Mesodermal cell (in vitro differentiated cells): ENCODE measurements at regions not wholly inside any gene's neighbourhood (a gene's known extent, or its start where the extent isn't known, plus 50 kb on each side); places are given as distances from the start of the nearest gene placed in this dataset.

Experiments used
- H3K27ac ChIP-seq: 2 replicates; pipeline ENCODE4 v1.7.0; 2013; ENCODE audit warnings: mild to moderate bottlenecking, low read depth, low read length, moderate library complexity; ENCODE audit not compliant: severe bottlenecking
- H3K36me3 ChIP-seq: 2 replicates; pipeline ENCODE4 v1.7.1; 2013; ENCODE audit warnings: mild to moderate bottlenecking, low read length, moderate library complexity; ENCODE audit not compliant: control insufficient read depth, insufficient read depth
- H3K4me1 ChIP-seq: one replicate; pipeline ENCODE4 v1.7.1; 2013; ENCODE audit warnings: mild to moderate bottlenecking, low read length; ENCODE audit not compliant: insufficient read depth, control insufficient read depth, poor library complexity, severe bottlenecking
- H3K4me3 ChIP-seq: 2 replicates; pipeline ENCODE4 v1.7.0; 2013; ENCODE audit warnings: low read length, control low read depth, mild to moderate bottlenecking; ENCODE audit not compliant: insufficient read depth, poor library complexity, severe bottlenecking; ENCODE audit errors: extremely low read depth
- H3K9me3 ChIP-seq: 2 replicates; pipeline ENCODE4 v1.7.1; 2013; ENCODE audit warnings: mild to moderate bottlenecking, low read length, moderate library complexity; ENCODE audit not compliant: control insufficient read depth

- no peaks in the 10 kb centered on the region for H3K9me3 ChIP-seq
- no peak overlapping the region for H3K27ac ChIP-seq
- no peaks in the 10 kb centered on the region for H3K4me1 ChIP-seq
Measured at GRCh38 chr11:107071129-107071528, 52.9 kb upstream of the GUCY1A2 start.

More at GRCh38 chr11:107071129-107071528, 52.9 kb upstream of the GUCY1A2 start:
- Histone ChIP-seq H3K4me3 (no peak overlapping the region), H3K36me3 (no peaks in the 10 kb centered on the region)
